Thyroid gland (tissue), 4 donors: ENCODE measurements at regions not wholly inside any gene's neighbourhood (a gene's known extent, or its start where the extent isn't known, plus 50 kb on each side); places are given as distances from the start of the nearest gene placed in this dataset. TPM values are rescaled to one million over a fixed set of nuclear protein-coding genes. Genes with fewer than 3 reads are reported as not detected.

ENCODE experiments used
- DNase-seq, 2 donors: peaks; one replicate each; pipeline ENCODE4 v3.0.0-alpha.2; 2019
- H3K27ac ChIP-seq, 3 donors: fragments of 200-600 bp; sonication (generic); 1 replicate in 2 of 3; 2 replicates in 1 of 3; pipeline ENCODE4 v1.5.1; 2016 to 2019; ENCODE audit warnings: mild to moderate bottlenecking in 1 of 3, moderate library complexity in 1 of 3
- H3K27me3 ChIP-seq: fragments of 200-600 bp; sonication (generic); one replicate; pipeline ENCODE4 v1.5.1; 2019
- H3K36me3 ChIP-seq, 2 donors: fragments of 200-600 bp; sonication (generic); one replicate each; pipeline ENCODE4 v1.5.1; 2016 to 2019
- H3K4me1 ChIP-seq, 2 donors: fragments of 200-600 bp; sonication (generic); one replicate each; pipeline ENCODE4 v1.5.1; 2017 to 2019
- H3K4me3 ChIP-seq, 3 donors: fragments of 200-600 bp; sonication (generic); replicated peaks in 1 of 3; 1 replicate in 2 of 3; 2 replicates in 1 of 3; pipeline ENCODE4 v1.5.1; 2016; ENCODE audit warnings: mild to moderate bottlenecking in 1 of 3
- H3K9me3 ChIP-seq: fragments of 200-600 bp; sonication (generic); one replicate; pipeline ENCODE4 v1.5.1; 2017
- CTCF ChIP-seq, 6 experiments: fragments of 200-600 bp in 3 of 6; fragments of 450-650 bp in 3 of 6; sonication (generic) in 3 of 6; IDR thresholded peaks; one replicate each; pipeline ENCODE4 v1.5.1; 2016 to 2019; ENCODE audit warnings: antibody characterized with exemption in 6 of 6, mild to moderate bottlenecking in 2 of 6, inconsistent platforms in 1 of 6, moderate library complexity in 1 of 6
- POLR2A ChIP-seq, 2 donors: fragments of 450-650 bp; IDR thresholded peaks; one replicate each; pipeline ENCODE4 v1.6.1; 2017; ENCODE audit warnings: antibody characterized with exemption in 2 of 2, mild to moderate bottlenecking in 2 of 2, moderate library complexity in 1 of 2
- whole genome bisulfite sequencing, 2 donors: methylation state at CpG; one replicate each; pipeline ENCODE4 v1.1.5; 2017; 5-methylcytosine and 5-hydroxymethylcytosine counted together
- intact Hi-C: fragments of 100-400 bp; cut with DNase I; formaldehyde crosslinking; loops from one replicate; pipeline ENCODE4 v1.15.1; 2023
- small RNA-seq: library from RNA; depleted of rRNA; stranded (forward); fragments of <200 nt; gene quantifications from one replicate; pipeline ENCODE3, GENCODE V24; 2016

GRCh38 chr3:71846185-71846584, 61.2 kb upstream of the PROK2 start:
- H3K27ac ChIP-seq: no peak overlapping the region
- no peaks in the 10 kb centered on the region for H3K4me1 ChIP-seq
- 75 to 78% methylated on average over 10 of the region's 10 CpGs for WGBS, 2 donors
- no peaks in the 10 kb centered on the region for H3K27me3 ChIP-seq
- intact Hi-C loops: no loop called here
- H3K36me3 ChIP-seq: no peaks in the 10 kb centered on the region
- no peaks in the 10 kb centered on the region for H3K9me3 ChIP-seq
- TF ChIP-seq CTCF (IDR thresholded peaks at IDR 0.05) (no peak), POLR2A (IDR thresholded peaks at IDR 0.05) (no peak)
- no peak for DNase-seq
- H3K4me3 ChIP-seq: no peak overlapping the region

GRCh38 chr3:71843071-71843470, 58.1 kb upstream of the PROK2 start:
- no peaks in the 10 kb centered on the region for H3K4me1 ChIP-seq
- no peak for DNase-seq
- H3K27ac ChIP-seq: no peak overlapping the region
- H3K4me3 ChIP-seq: no peak overlapping the region
- H3K36me3 ChIP-seq: no peaks in the 10 kb centered on the region
- intact Hi-C loops: no loop called here
- no peaks in the 10 kb centered on the region for H3K27me3 ChIP-seq
- WGBS, 2 donors: 82 to 88% methylated on average over 6 of the region's 6 CpGs
- H3K9me3 ChIP-seq: no peaks in the 10 kb centered on the region
- no peak for TF ChIP-seq CTCF (IDR thresholded peaks at IDR 0.05)
- TF ChIP-seq POLR2A (IDR thresholded peaks at IDR 0.05): no peak

- no peaks in the 10 kb centered on the region for H3K4me1 ChIP-seq
- H3K27me3 ChIP-seq: no peaks in the 10 kb centered on the region
- no peak for TF ChIP-seq CTCF (IDR thresholded peaks at IDR 0.05)
- no peak for TF ChIP-seq POLR2A (IDR thresholded peaks at IDR 0.05)
- H3K36me3 ChIP-seq: no peaks in the 10 kb centered on the region
- intact Hi-C loops: no loop called here
- no peak overlapping the region for H3K27ac ChIP-seq
- no peaks in the 10 kb centered on the region for H3K9me3 ChIP-seq
- 97 to 100% methylated on average over 1 of the region's 1 CpG for WGBS, 2 donors
- no peak overlapping the region for H3K4me3 ChIP-seq
- no peak for DNase-seq
Observed at GRCh38 chr3:71838406-71838805, 53.5 kb upstream of the PROK2 start.

Small RNAs in the stretch of these regions (small RNA-seq; reads per million reads assigned to genes)
- gene AC104435.1: not detected
- gene AC105265.1: not detected
- gene RNA5SP136: not detected
- not detected for gene RNU1-62P
- gene UBE2Q2P9: not detected
